GM18505 (cell line): ENCODE measurements at regions not wholly inside any gene's neighbourhood (a gene's known extent, or its start where the extent isn't known, plus 50 kb on each side); places are given as distances from the start of the nearest gene placed in this dataset.

ENCODE experiments used
- ATAC-seq: cut with Tn5 transposase; IDR thresholded peaks from one replicate; pipeline ENCODE4 v1.9.1; 2021; ENCODE audit not compliant: unreplicated experiment
- POLR2A ChIP-seq: IDR thresholded peaks from 4 replicates; pipeline ENCODE4 v1.6.1; 2011; ENCODE audit warnings: borderline replicate concordance; ENCODE audit not compliant: insufficient read depth, insufficient read length; ENCODE audit errors: extremely low read depth

GRCh38 chr3:22475665-22476240, 724.7 kb upstream of the ZNF385D start:
- no peak for ATAC-seq
- no peak for TF ChIP-seq POLR2A

GRCh38 chr3:22476976-22477375, 726.0 kb upstream of the ZNF385D start:
- no peak for TF ChIP-seq POLR2A
- ATAC-seq = no peak

DNA sequence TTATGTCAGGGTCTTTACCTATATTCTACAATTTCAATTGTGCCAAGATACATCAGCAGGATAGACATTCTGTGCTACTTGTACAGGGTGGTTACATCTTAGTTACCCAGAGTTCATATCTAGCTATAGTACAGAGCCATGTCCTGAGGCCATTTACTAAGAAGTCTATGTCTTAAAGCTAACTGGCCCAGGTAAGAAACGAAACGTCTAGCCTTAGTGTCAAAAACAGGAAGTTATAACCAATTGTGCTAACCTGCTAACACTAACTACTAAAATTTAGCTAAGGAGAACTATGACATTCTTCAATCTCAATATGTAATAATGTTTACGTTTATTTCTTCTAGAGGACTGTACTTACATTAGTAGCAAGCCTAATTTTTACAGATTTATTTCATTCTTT, 717.2 kb upstream of the UBE2E2 start:
- ATAC-seq = no peak
- TF ChIP-seq POLR2A = no peak

- TF ChIP-seq POLR2A = no peak
- ATAC-seq = no peak
These were observed 712.4 kb upstream of the UBE2E2 start for GRCh38 chr3:22490747-22491146.

DNA sequence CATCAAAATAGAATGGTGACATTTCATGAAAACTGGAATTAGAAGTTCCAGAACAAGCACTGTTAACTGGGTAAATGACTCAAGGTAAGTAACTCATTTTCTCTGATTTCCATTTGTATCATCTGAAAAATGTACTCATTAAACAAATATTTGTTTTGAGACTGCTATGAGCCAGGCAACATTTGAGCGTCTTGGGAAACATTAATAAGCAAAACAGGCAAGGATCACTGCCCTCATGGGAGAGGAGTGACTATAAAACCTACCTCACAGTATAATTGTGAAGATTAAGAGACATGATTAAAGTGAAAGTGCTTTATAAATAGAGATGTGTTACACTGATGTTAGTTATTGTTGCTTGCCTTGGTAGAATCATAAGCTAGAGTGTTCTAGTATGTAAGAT, 711.8 kb upstream of the UBE2E2 start:
- ATAC-seq = no peak
- no peak for TF ChIP-seq POLR2A

GRCh38 chr3:22492342-22492741, 710.8 kb upstream of the UBE2E2 start:
- no peak for ATAC-seq
- TF ChIP-seq POLR2A = no peak

GRCh38 chr3:22495241-22495640, 707.9 kb upstream of the UBE2E2 start:
- TF ChIP-seq POLR2A = no peak
- no peak for ATAC-seq

DNA sequence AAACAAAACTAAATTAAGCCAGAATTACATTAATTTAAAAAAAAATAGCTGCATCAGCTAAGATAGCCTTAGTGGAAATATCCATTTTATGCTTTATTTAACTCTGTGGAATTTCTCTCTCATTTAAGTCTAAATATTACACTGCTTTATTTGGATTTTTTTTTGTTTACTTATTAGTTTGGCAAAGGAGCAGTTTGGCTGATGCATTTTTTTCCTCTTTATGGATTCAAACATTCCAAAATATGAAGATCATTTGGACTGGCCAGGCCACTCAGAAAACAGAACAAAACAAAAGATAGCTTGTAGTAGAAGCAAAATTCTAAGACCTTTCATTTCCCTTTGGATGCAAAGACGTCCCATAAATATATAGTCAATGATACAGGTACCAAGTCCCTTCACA, 707.3 kb upstream of the UBE2E2 start:
- no peak for TF ChIP-seq POLR2A
- no peak for ATAC-seq

DNA sequence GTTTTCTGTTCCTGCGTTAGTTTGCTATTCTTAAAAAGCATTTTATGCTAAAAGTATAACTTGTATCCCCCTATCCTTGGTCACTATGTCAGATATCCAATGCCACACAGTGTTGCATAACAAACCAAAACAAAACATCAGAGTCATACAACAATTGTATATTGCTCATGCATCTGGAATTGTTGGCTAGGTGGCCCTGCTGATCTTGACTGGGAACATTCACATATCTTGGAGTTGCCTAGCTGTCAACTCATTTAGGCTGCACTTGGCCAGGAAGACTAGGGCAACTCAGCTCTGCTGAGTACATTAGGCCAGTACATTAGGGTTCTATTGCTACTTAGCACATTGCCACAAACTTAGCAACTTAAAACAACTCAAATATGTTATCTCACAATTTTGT, 706.5 kb upstream of the UBE2E2 start:
- no peak for ATAC-seq
- TF ChIP-seq POLR2A = no peak

GRCh38 chr3:22506871-22507270, 696.3 kb upstream of the UBE2E2 start:
- ATAC-seq = no peak
- TF ChIP-seq POLR2A = no peak

DNA sequence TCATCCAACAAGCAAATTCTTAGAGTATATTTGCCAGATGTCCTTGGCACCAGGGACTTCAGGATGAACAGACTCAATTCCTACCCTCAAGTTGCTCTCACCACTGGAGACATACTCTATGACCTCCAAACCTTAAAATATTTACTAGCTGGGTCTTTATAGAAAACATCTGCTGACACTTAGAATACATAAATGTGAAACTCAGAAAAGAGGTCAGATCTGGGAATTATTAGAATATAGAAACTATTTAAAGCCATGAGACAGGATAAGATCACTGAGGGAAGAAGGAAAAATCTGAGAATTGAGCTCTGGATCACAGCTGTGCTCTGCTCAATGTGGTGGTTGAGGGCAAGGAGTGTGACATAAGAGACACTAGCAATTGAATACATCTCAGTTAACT, 695.4 kb upstream of the UBE2E2 start:
- no peak for ATAC-seq
- TF ChIP-seq POLR2A = no peak

DNA sequence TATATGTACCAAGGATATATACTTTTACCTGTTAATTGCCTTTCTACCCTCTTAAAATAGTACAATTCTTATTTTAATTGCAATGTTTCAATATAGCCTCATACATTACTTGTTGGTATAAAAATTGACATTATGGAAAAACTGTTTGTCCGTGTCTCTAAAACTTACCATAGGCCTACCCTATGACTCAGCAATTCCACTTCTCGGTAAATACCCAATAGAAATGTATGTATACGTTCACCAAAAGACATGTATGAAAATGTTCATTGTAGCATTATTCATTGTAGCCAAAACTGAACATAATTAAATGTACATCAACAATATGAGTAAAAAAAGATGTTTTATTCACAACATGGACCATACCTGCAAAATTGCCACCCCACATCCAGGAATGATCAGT, 679.2 kb upstream of the UBE2E2 start:
- ATAC-seq = no peak

GRCh38 chr3:22526266-22526837, 676.8 kb upstream of the UBE2E2 start:
- TF ChIP-seq POLR2A = no peak
- no peak for ATAC-seq

More for the DNA sequence above, 679.2 kb upstream of the UBE2E2 start:
- no peak for TF ChIP-seq POLR2A

DNA sequence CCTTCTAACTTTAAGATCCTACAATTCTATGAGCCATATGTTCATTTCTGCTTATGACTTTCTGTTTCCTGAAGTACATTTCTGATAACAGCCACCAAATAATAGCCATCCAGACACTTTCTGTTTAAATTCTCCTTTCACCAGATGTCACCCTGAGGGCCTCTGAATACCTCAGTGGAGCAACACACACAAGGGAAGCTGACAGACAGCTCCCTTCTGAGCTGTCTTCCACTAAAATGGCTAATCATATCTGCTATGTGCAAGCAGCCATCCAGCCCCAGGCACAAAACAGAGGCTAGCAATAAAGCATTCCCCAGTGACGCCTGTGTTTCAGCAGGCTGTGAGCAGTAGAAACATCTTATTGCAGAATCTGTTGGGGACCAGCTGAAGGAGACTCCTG, 666.6 kb upstream of the UBE2E2 start:
- ATAC-seq = no peak
- no peak for TF ChIP-seq POLR2A

DNA sequence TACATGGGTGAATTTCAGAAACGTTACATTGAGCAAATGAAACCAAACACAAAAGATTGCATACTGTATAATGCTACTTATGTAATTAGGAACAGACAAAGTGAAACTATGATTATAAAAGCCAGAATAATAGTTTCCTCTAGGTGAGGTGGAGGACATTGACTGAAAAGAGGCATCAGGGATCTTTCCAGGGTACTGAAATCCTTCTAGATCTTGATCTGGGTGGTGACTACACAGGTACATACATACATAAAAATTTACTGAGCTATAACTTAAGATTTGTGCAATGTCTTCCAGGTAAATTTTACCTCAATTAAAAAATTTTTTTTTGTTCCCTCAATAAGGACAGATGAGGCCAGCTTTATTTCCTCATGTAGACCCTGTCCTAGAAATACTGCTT, 665.6 kb upstream of the UBE2E2 start:
- ATAC-seq = no peak

More for the DNA sequence above, 665.6 kb upstream of the UBE2E2 start:
- no peak for TF ChIP-seq POLR2A
